Testis (tissue), 2 donors: ENCODE measurements at regions not wholly inside any gene's neighbourhood (a gene's known extent, or its start where the extent isn't known, plus 50 kb on each side); places are given as distances from the start of the nearest gene placed in this dataset.

ENCODE experiments used
- POLR2A ChIP-seq: fragments of 450-650 bp; IDR thresholded peaks from one replicate; pipeline ENCODE4 v1.6.1; 2017; ENCODE audit warnings: antibody characterized with exemption, mild to moderate bottlenecking, moderate library complexity
- TF ChIP-seq, protein P1 (sequence below), 3 experiments: fragments of 450-650 bp in 2 of 3; fragments of 200-600 bp in 1 of 3; sonication (generic) in 1 of 3; IDR thresholded peaks; one replicate each; pipeline ENCODE4 v1.5.1; 2016 to 2019; ENCODE audit warnings: antibody characterized with exemption in 3 of 3, mild to moderate bottlenecking in 2 of 3, moderate library complexity in 1 of 3

DNA sequence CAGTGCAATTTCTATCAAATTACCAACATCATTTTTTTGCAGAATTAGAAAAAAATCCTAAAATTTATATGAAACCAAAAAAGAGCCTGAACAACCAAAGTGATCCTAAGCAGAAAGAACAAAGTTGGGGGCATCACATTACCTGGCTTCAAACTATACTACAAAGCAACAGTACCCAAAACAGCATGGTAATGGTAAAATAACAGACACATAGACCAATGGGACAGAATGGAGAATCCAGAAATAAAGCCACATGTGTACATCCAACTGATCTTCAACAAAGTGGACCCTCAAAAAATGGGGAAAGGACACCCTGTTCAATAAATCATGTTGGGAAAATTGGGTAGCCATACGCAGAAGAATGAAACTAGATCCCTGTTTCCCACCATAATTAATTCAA lies 245.7 kb upstream of the CTAGE1 start:
- TF ChIP-seq, protein P1, sequence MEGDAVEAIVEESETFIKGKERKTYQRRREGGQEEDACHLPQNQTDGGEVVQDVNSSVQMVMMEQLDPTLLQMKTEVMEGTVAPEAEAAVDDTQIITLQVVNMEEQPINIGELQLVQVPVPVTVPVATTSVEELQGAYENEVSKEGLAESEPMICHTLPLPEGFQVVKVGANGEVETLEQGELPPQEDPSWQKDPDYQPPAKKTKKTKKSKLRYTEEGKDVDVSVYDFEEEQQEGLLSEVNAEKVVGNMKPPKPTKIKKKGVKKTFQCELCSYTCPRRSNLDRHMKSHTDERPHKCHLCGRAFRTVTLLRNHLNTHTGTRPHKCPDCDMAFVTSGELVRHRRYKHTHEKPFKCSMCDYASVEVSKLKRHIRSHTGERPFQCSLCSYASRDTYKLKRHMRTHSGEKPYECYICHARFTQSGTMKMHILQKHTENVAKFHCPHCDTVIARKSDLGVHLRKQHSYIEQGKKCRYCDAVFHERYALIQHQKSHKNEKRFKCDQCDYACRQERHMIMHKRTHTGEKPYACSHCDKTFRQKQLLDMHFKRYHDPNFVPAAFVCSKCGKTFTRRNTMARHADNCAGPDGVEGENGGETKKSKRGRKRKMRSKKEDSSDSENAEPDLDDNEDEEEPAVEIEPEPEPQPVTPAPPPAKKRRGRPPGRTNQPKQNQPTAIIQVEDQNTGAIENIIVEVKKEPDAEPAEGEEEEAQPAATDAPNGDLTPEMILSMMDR (IDR thresholded peaks at IDR 0.05): no peak
- TF ChIP-seq POLR2A: no peak
